Loucy (cell line): ENCODE measurements at regions not wholly inside any gene's neighbourhood (a gene's known extent, or its start where the extent isn't known, plus 50 kb on each side); places are given as distances from the start of the nearest gene placed in this dataset.

ENCODE experiments used
- EZH2phosphoT487 ChIP-seq: fragments of 200-600 bp; IDR thresholded peaks from 2 replicates; pipeline ENCODE4 v1.6.1; 2018; ENCODE audit warnings: antibody characterized with exemption, mild to moderate bottlenecking, moderate library complexity, borderline replicate concordance
- TF ChIP-seq, protein P1 (sequence below): fragments of 200-600 bp; sonication (generic); conservative IDR thresholded peaks from 2 replicates; pipeline ENCODE4 v1.5.1; 2014; ENCODE audit warnings: mild to moderate bottlenecking, antibody characterized with exemption, low read length

DNA sequence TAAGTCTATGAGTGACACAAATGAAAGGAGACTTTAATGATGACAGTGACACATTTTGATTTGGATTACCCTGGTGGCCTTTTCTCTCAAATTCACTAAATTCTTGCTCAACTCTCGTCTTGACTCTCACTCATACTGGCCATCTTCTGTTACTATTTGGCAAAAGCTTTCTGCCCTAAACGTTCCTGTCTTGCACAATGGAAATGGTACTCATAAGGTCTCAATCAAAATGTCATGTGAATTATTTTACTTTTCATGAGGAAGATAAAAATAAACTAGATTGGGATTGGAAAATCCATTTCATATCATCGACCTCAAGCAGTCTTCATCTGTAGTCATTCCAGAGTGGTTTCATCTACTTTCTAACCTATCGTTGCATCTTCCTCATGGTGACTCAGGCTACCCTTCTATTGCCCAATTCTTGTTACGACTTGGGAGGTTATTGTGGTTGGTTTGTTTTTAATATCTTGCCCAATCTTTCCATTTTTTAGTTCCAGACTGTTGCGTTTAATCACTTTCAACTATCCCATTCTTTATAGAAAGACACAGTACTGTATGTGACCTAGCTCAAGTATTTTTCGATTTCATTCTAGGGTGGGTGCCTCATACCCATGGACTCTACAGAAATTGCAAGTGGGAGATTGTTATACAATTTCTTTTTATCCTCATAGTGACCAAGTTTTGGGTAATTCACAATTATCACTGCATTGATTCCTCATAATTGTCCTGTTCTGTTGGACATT is 317.2 kb upstream of the KCNJ16 start:
- TF ChIP-seq, protein P1, sequence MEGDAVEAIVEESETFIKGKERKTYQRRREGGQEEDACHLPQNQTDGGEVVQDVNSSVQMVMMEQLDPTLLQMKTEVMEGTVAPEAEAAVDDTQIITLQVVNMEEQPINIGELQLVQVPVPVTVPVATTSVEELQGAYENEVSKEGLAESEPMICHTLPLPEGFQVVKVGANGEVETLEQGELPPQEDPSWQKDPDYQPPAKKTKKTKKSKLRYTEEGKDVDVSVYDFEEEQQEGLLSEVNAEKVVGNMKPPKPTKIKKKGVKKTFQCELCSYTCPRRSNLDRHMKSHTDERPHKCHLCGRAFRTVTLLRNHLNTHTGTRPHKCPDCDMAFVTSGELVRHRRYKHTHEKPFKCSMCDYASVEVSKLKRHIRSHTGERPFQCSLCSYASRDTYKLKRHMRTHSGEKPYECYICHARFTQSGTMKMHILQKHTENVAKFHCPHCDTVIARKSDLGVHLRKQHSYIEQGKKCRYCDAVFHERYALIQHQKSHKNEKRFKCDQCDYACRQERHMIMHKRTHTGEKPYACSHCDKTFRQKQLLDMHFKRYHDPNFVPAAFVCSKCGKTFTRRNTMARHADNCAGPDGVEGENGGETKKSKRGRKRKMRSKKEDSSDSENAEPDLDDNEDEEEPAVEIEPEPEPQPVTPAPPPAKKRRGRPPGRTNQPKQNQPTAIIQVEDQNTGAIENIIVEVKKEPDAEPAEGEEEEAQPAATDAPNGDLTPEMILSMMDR = no peak
- no peak for TF ChIP-seq EZH2phosphoT487
